ENCODE measurements at regions not wholly inside any gene's neighbourhood (a gene's known extent, or its start where the extent isn't known, plus 50 kb on each side); places are given as distances from the start of the nearest gene placed in this dataset.

GRCh38 chr1:58946390-58946789, 162.5 kb upstream of the JUN start:
- TF ChIP-seq CTCF (IDR thresholded peaks at IDR 0.05): no peak
- TF ChIP-seq POLR2AphosphoS5 (IDR thresholded peaks at IDR 0.05): no peak
- no peak for TF ChIP-seq POLR2A (IDR thresholded peaks at IDR 0.05)
- TF ChIP-seq EP300 (IDR thresholded peaks at IDR 0.05): no peak

Measured in sigmoid colon (tissue), 4 donors.